Testis (tissue), 2 donors: ENCODE measurements at regions not wholly inside any gene's neighbourhood (a gene's known extent, or its start where the extent isn't known, plus 50 kb on each side); places are given as distances from the start of the nearest gene placed in this dataset.

Experiments used
- POLR2A ChIP-seq: fragments of 450-650 bp; IDR thresholded peaks from one replicate; pipeline ENCODE4 v1.6.1; 2017; ENCODE audit warnings: antibody characterized with exemption, mild to moderate bottlenecking, moderate library complexity
- TF ChIP-seq, protein P1 (sequence below), 3 experiments: fragments of 450-650 bp in 2 of 3; fragments of 200-600 bp in 1 of 3; sonication (generic) in 1 of 3; IDR thresholded peaks; one replicate each; pipeline ENCODE4 v1.5.1; 2016 to 2019; ENCODE audit warnings: antibody characterized with exemption in 3 of 3, mild to moderate bottlenecking in 2 of 3, moderate library complexity in 1 of 3

DNA sequence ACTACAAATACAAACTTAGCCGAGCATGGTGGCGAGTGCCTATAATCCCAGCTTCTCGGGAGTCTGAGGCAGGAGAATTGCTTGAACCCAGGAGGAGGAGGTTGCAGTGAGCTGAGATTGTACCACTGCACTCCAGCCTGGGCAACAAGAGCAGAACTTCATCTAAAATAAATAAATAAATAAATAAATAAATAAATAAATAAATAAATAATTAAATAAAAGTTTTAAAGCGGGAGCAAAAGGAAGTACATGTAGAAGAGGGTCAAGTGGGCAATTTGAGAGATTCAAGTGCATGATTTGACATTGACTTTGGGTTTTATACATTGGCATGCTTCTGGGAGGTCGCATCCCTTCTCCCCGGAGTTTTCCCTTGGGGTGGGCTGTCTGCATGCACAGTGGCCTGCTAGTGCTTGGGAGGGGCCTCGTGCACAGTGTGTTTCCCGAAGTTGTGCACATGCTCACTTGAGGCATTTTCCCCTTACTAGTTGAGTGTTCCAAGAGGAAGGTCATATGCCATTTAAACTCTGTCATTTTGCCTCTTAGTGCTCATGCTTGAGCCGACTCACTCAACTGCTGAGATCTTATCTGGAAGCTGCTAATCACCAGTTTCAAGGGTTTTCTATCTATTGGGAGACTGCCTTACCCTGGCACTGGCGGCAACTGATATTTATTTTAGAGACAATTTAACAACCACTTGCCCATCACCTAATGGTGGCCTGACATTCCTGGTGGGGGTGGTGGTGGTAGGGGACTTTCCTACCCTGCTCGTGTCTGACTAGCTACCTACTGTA is 193.2 kb upstream of the MPHOSPH6 start:
- TF ChIP-seq POLR2A, result no peak
- TF ChIP-seq, protein P1, sequence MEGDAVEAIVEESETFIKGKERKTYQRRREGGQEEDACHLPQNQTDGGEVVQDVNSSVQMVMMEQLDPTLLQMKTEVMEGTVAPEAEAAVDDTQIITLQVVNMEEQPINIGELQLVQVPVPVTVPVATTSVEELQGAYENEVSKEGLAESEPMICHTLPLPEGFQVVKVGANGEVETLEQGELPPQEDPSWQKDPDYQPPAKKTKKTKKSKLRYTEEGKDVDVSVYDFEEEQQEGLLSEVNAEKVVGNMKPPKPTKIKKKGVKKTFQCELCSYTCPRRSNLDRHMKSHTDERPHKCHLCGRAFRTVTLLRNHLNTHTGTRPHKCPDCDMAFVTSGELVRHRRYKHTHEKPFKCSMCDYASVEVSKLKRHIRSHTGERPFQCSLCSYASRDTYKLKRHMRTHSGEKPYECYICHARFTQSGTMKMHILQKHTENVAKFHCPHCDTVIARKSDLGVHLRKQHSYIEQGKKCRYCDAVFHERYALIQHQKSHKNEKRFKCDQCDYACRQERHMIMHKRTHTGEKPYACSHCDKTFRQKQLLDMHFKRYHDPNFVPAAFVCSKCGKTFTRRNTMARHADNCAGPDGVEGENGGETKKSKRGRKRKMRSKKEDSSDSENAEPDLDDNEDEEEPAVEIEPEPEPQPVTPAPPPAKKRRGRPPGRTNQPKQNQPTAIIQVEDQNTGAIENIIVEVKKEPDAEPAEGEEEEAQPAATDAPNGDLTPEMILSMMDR (IDR thresholded peaks at IDR 0.05), result no peak
